Sciatic nerve (tissue), 2 donors: ENCODE measurements at regions not wholly inside any gene's neighbourhood (a gene's known extent, or its start where the extent isn't known, plus 50 kb on each side); places are given as distances from the start of the nearest gene placed in this dataset.
A peak's percentile ranks its signal among the peaks of the same experiment; 100 is the strongest.

Source experiments
- ATAC-seq: fragments of 200-7000 bp; cut with Tn5 transposase; one replicate; pipeline ENCODE4 v1.9.1; 2020; ENCODE audit warnings: mild to moderate bottlenecking, moderate library complexity
- DNase-seq: peaks from one replicate; pipeline ENCODE4 v3.0.0-alpha.2; 2020; ENCODE audit warnings: low spot score
- intact Hi-C: fragments of 100-400 bp; cut with DNase I; formaldehyde crosslinking; loops from one replicate; pipeline ENCODE4 v1.14.2; 2022
- donor health status: DM: no; HTN: no; CAD: no.
- donor health status: DM: no; HTN: no; CAD: no.

GRCh38 chr12:87756111-87756510 lies 273.1 kb downstream of the C12orf50 start:
- ATAC-seq (peak; percentile 53), DNase-seq (no peak)
- intact Hi-C loops: no loop called here

- intact Hi-C loops: loop anchor here (10.0 kb wide), 1 partner anchor 204 kb away; no protein-coding TSS in a partner anchor
- ATAC-seq (no peak), DNase-seq (no peak)
These were observed 300.1 kb downstream of the C12orf50 start for GRCh38 chr12:87728931-87729593.

- intact Hi-C loops: loop anchor here (10.0 kb wide), 1 partner anchor 196 kb away; no protein-coding TSS in a partner anchor
- DNase-seq (no peak), ATAC-seq (no peak)
These were observed 308.2 kb downstream of the C12orf50 start for GRCh38 chr12:87720967-87721366.

- ATAC-seq (no peak), DNase-seq (no peak)
- intact Hi-C loops: no loop called here
These were observed 324.8 kb downstream of the C12orf50 start for GRCh38 chr12:87704374-87704773.

GRCh38 chr12:87690236-87690810 lies 338.9 kb downstream of the C12orf50 start:
- ATAC-seq: no peak
- intact Hi-C loops: no loop called here
- no peak for DNase-seq

GRCh38 chr12:87689196-87689595 lies 340.0 kb downstream of the C12orf50 start:
- no peak for DNase-seq
- ATAC-seq: no peak
- intact Hi-C loops: no loop called here

- ATAC-seq (peak; percentile 24), DNase-seq (no peak)
- intact Hi-C loops: no loop called here
These were observed 341.8 kb downstream of the C12orf50 start for GRCh38 chr12:87687362-87687761.

- ATAC-seq (no peak), DNase-seq (no peak)
- intact Hi-C loops: no loop called here
These were observed 343.5 kb downstream of the C12orf50 start for GRCh38 chr12:87685696-87686095.

- intact Hi-C loops: no loop called here
- ATAC-seq: no peak
- no peak for DNase-seq
These were observed 349.9 kb downstream of the C12orf50 start for GRCh38 chr12:87679251-87679650.

- DNase-seq (no peak), ATAC-seq (no peak)
- intact Hi-C loops: no loop called here
These were observed 350.7 kb downstream of the C12orf50 start for GRCh38 chr12:87678453-87678852.

GRCh38 chr12:87676731-87677130 lies 352.5 kb downstream of the C12orf50 start:
- DNase-seq (no peak), ATAC-seq (no peak)
- intact Hi-C loops: no loop called here

GRCh38 chr12:87671757-87672156 lies 357.4 kb downstream of the C12orf50 start:
- DNase-seq: no peak
- no peak for ATAC-seq
- intact Hi-C loops: no loop called here

GRCh38 chr12:87670448-87670847 lies 358.8 kb downstream of the C12orf50 start:
- no peak for ATAC-seq
- intact Hi-C loops: no loop called here
- DNase-seq: no peak

- no peak for DNase-seq
- intact Hi-C loops: no loop called here
- ATAC-seq: peak; percentile 51
These were observed 361.8 kb downstream of the C12orf50 start for GRCh38 chr12:87667378-87667777.

- ATAC-seq: peak; percentile 62
- intact Hi-C loops: no loop called here
- DNase-seq: no peak
These were observed 367.3 kb downstream of the C12orf50 start for GRCh38 chr12:87661786-87662377.

GRCh38 chr12:87660987-87661774 lies 368.0 kb downstream of the C12orf50 start:
- DNase-seq (no peak), ATAC-seq (peak; percentile 17)
- intact Hi-C loops: no loop called here

- intact Hi-C loops: no loop called here
- ATAC-seq (no peak), DNase-seq (no peak)
These were observed 368.9 kb downstream of the C12orf50 start for GRCh38 chr12:87660291-87660690.

GRCh38 chr12:87656311-87656710 lies 372.9 kb downstream of the C12orf50 start:
- intact Hi-C loops: no loop called here
- ATAC-seq (no peak), DNase-seq (no peak)

- DNase-seq (no peak), ATAC-seq (no peak)
- intact Hi-C loops: no loop called here
These were observed 377.4 kb downstream of the C12orf50 start for GRCh38 chr12:87651670-87652425.
